Endothelial cell of umbilical vein (primary cell): ENCODE measurements at regions not wholly inside any gene's neighbourhood (a gene's known extent, or its start where the extent isn't known, plus 50 kb on each side); places are given as distances from the start of the nearest gene placed in this dataset.

Experiments
- BruUV-seq: library from RNA; stranded (reverse); fragments of 400-500 nt; replicated peaks from 2 replicates; lab custom pipeline; 2021; lab: Mats Ljungman, UMichigan
- CTCF ChIA-PET: fragments of 300-600, 350-600 bp; sonication (Branson Sonifier 250); formaldehyde crosslinking; loops from one replicate; lab custom pipeline; 2021; ENCODE audit warnings: antibody characterized with exemption, inconsistent platforms; lab: Charles Lee
- POLR2A ChIA-PET: fragments of 300-600, 350-600 bp; sonication (Branson Sonifier 250); formaldehyde crosslinking; loops from one replicate; lab custom pipeline; 2021; ENCODE audit warnings: antibody characterized with exemption, inconsistent platforms; lab: Charles Lee
- DNase-seq: peaks from one replicate; pipeline ENCODE4 v3.0.0-alpha.2; 2011; ENCODE audit warnings: low read depth, low spot score
- FAIRE-seq: peaks from 2 replicates; lab custom pipeline; 2011; peaks lifted over from hg19 to GRCh38; lab: Jason Lieb, UNC
- H2AFZ ChIP-seq: 2 replicates; pipeline ENCODE4 v1.6.0; 2012; ENCODE audit warnings: low read depth, low read length, control low read depth, inconsistent platforms
- H3K27ac ChIP-seq: 2 replicates; pipeline ENCODE4 v1.5.1; 2011; ENCODE audit warnings: low read depth, mild to moderate bottlenecking, control low read depth, low read length, moderate library complexity; ENCODE audit not compliant: insufficient read depth
- H3K27me3 ChIP-seq, 2 experiments: 2 replicates each; pipeline versions ENCODE4 v1.6.0 to v1.6.1; 2011; ENCODE audit warnings: low read length in 2 of 2, mixed read lengths in 1 of 2; ENCODE audit not compliant: control insufficient read depth in 2 of 2, insufficient read depth in 2 of 2
- H3K36me3 ChIP-seq, 2 experiments: 2 replicates in 1 of 2; 3 replicates in 1 of 2; pipeline ENCODE4 v1.5.1; 2011; ENCODE audit warnings: low read length in 2 of 2, mild to moderate bottlenecking in 1 of 2, moderate library complexity in 1 of 2; ENCODE audit not compliant: control insufficient read depth in 2 of 2, insufficient read depth in 2 of 2; ENCODE audit errors: extremely low read depth in 1 of 2
- H3K4me1 ChIP-seq: 3 replicates; pipeline ENCODE4 v1.5.1; 2011; ENCODE audit warnings: mild to moderate bottlenecking, low read length; ENCODE audit not compliant: control insufficient read depth, insufficient read depth; ENCODE audit errors: extremely low read depth
- H3K4me2 ChIP-seq: 2 replicates; pipeline ENCODE4 v1.6.1; 2011; ENCODE audit warnings: low read length, control low read depth, mixed read lengths; ENCODE audit not compliant: insufficient read depth
- H3K4me3 ChIP-seq, 3 experiments: fragments of 200-600 bp in 1 of 3; sonication (generic), shearing (Covaris generic) in 1 of 3; replicated peaks in 1 of 3; 2 replicates each; pipeline ENCODE4 v1.5.1; 2011 to 2016; ENCODE audit warnings: control low read depth in 3 of 3, low read length in 3 of 3, mild to moderate bottlenecking in 2 of 3, inconsistent platforms in 1 of 3, low read depth in 1 of 3, moderate library complexity in 1 of 3; ENCODE audit not compliant: insufficient read depth in 1 of 3
- H3K79me2 ChIP-seq: 2 replicates; pipeline ENCODE4 v1.6.0; 2012; ENCODE audit warnings: low read length, inconsistent platforms; ENCODE audit not compliant: control insufficient read depth, insufficient read depth
- H3K9ac ChIP-seq: replicated peaks from 2 replicates; pipeline ENCODE3; 2011; ENCODE audit warnings: low read length, control low read depth; ENCODE audit not compliant: insufficient read depth; ENCODE audit errors: extremely low read depth
- H3K9me1 ChIP-seq: replicated peaks from 3 replicates; pipeline ENCODE4 v1.6.0; 2011; ENCODE audit warnings: mild to moderate bottlenecking, low read length; ENCODE audit not compliant: control insufficient read depth, insufficient read depth; ENCODE audit errors: extremely low read depth
- H3K9me3 ChIP-seq: replicated peaks from 2 replicates; pipeline ENCODE4 v1.5.1; 2012; ENCODE audit warnings: low read length, inconsistent platforms; ENCODE audit not compliant: control insufficient read depth, insufficient read depth
- H4K20me1 ChIP-seq: replicated peaks from 2 replicates; pipeline ENCODE3; 2011; ENCODE audit warnings: mild to moderate bottlenecking, low read length; ENCODE audit not compliant: control insufficient read depth, insufficient read depth; ENCODE audit errors: extremely low read depth
- EZH2 ChIP-seq: IDR thresholded peaks from 2 replicates; pipeline ENCODE4 v1.6.1; 2012; ENCODE audit warnings: borderline replicate concordance, low read depth, mild to moderate bottlenecking, moderate library complexity, low read length, inconsistent platforms; ENCODE audit not compliant: severe bottlenecking
- FOS ChIP-seq: IDR thresholded peaks from 2 replicates; pipeline ENCODE4 v1.6.1; 2011; ENCODE audit warnings: mild to moderate bottlenecking, low read length, moderate library complexity, borderline replicate concordance; ENCODE audit not compliant: insufficient read depth
- GATA2 ChIP-seq: IDR thresholded peaks from 2 replicates; pipeline ENCODE4 v1.7.0; 2011; ENCODE audit warnings: low read depth, mild to moderate bottlenecking, moderate library complexity, mixed read lengths, low read length; ENCODE audit not compliant: insufficient read length, insufficient read depth
- JUN ChIP-seq: IDR thresholded peaks from 2 replicates; pipeline ENCODE4 v1.6.1; 2011; ENCODE audit warnings: borderline replicate concordance, low read depth; ENCODE audit not compliant: insufficient read length, insufficient read depth
- MYC ChIP-seq: IDR thresholded peaks from one replicate; pipeline ENCODE4 v1.6.1; 2011; ENCODE audit warnings: mild to moderate bottlenecking, low read depth, low read length
- POLR2A ChIP-seq: IDR thresholded peaks from 2 replicates; pipeline ENCODE4 v1.6.1; 2012; ENCODE audit warnings: low read depth, mild to moderate bottlenecking, control low read depth, low read length
- POLR2AphosphoS5 ChIP-seq: IDR thresholded peaks from 2 replicates; pipeline ENCODE4 v1.6.1; 2012; ENCODE audit warnings: low read depth, mild to moderate bottlenecking, control low read depth, low read length, moderate library complexity; ENCODE audit not compliant: insufficient read depth
- dilution Hi-C: fragments of 300-500 bp; cut with MboI; formaldehyde crosslinking; loops from one replicate; pipeline ENCODE4 v1.15.0; 2019; ENCODE audit warnings: low sequenced_read_pairs; ENCODE audit not compliant: extremely low pct_ligation_motif_present
- intact Hi-C: fragments of 100-400 bp; cut with micrococcal nuclease; formaldehyde crosslinking; loops from one replicate; pipeline ENCODE4 v1.10.0; 2022
- TF ChIP-seq, protein P1 (sequence below): IDR thresholded peaks from 2 replicates; pipeline ENCODE4 v1.6.1; 2011; ENCODE audit not compliant: insufficient read depth, insufficient read length
- TF ChIP-seq, protein P2 (sequence below), 2 donors: IDR thresholded peaks; 1 replicate in 1 of 2; 2 replicates in 1 of 2; pipeline ENCODE4 v1.5.1; 2011; ENCODE audit warnings: low read length in 2 of 2, mild to moderate bottlenecking in 2 of 2, moderate library complexity in 2 of 2, control low read depth in 1 of 2, inconsistent platforms in 1 of 2, low read depth in 1 of 2; ENCODE audit not compliant: insufficient read depth in 1 of 2; ENCODE audit errors: extremely low read depth in 1 of 2

DNA sequence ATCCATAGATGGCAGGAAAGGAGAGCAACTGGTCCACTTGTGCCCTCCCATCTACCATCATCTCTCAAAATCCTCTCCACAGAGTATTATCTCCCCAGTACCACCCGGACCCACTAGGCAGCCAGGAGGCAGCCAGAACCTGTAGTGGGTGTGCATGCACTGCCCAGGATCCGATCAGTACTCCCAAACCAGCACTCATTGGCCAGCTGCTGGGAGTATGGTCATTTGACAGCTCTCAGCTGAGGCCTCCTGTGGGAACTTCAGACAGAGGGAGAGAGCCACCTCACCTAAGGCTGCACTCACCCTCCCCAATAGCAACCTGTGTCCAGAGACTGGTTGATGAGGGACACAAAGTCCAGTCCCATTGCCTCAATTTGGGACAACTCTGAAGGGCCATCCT, 286.0 kb downstream of the TRIM36 start:
- TF ChIP-seq FOS (no peak), JUN (no peak), GATA2 (no peak), POLR2AphosphoS5 (no peak), POLR2A (no peak)
- TF ChIP-seq, protein P1, sequence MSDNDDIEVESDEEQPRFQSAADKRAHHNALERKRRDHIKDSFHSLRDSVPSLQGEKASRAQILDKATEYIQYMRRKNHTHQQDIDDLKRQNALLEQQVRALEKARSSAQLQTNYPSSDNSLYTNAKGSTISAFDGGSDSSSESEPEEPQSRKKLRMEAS: no peak
- TF ChIP-seq, protein P2, sequence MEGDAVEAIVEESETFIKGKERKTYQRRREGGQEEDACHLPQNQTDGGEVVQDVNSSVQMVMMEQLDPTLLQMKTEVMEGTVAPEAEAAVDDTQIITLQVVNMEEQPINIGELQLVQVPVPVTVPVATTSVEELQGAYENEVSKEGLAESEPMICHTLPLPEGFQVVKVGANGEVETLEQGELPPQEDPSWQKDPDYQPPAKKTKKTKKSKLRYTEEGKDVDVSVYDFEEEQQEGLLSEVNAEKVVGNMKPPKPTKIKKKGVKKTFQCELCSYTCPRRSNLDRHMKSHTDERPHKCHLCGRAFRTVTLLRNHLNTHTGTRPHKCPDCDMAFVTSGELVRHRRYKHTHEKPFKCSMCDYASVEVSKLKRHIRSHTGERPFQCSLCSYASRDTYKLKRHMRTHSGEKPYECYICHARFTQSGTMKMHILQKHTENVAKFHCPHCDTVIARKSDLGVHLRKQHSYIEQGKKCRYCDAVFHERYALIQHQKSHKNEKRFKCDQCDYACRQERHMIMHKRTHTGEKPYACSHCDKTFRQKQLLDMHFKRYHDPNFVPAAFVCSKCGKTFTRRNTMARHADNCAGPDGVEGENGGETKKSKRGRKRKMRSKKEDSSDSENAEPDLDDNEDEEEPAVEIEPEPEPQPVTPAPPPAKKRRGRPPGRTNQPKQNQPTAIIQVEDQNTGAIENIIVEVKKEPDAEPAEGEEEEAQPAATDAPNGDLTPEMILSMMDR (IDR thresholded peaks at IDR 0.05; ENCODE audit: extremely low read depth in 1 of 2, insufficient read depth in 1 of 2, low read depth in 1 of 2, low read length in 2 of 2): no peak
- H3K4me3 ChIP-seq: no peak overlapping the region
- intact Hi-C loops (no loop called here), dilution Hi-C loops (no loop called here)
- H3K36me3 ChIP-seq: no peaks in the 10 kb centered on the region
- FAIRE-seq (no peak), DNase-seq (no peak)
- no peaks in the 10 kb centered on the region for H3K79me2 ChIP-seq
- H4K20me1 ChIP-seq: no peaks in the 10 kb centered on the region
- ChIA-PET POLR2A (no interaction called here), CTCF (no interaction called here)
- H3K9ac ChIP-seq: no peak overlapping the region
- no peaks in the 10 kb centered on the region for H3K27me3 ChIP-seq
- H3K9me3 ChIP-seq: no peaks in the 10 kb centered on the region
- H3K4me1 ChIP-seq: no peaks in the 10 kb centered on the region
- BruUV-seq: no TSS peak
- no peak overlapping the region for H3K4me2 ChIP-seq
- no peaks in the 10 kb centered on the region for H3K9me1 ChIP-seq
- H2AFZ ChIP-seq: no peak overlapping the region
- H3K27ac ChIP-seq: no peak overlapping the region

DNA sequence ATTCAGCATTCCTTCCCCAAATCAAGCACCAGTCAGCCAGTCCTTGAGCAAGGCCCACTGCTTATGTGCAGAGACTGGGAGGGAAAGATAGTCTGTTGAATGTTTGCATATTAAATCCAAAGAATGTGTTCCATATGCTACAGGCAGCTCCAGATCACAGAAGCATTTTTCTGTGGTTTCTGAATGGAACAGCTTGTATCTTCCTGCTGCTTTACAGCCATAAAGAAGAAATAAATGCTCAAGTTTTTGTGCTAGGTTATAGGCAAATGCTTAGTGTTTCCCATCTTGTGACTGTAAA, 310.3 kb downstream of the TRIM36 start:
- ChIA-PET CTCF (no interaction called here), POLR2A (no interaction called here)
- no peaks in the 10 kb centered on the region for H3K36me3 ChIP-seq
- no peaks in the 10 kb centered on the region for H3K27me3 ChIP-seq
- H3K79me2 ChIP-seq: no peaks in the 10 kb centered on the region
- DNase-seq: no peak
- TF ChIP-seq EZH2: no peak
- TF ChIP-seq, protein P2 (IDR thresholded peaks at IDR 0.05; ENCODE audit: extremely low read depth in 1 of 2, insufficient read depth in 1 of 2, low read depth in 1 of 2, low read length in 2 of 2): no peak
- TF ChIP-seq MYC: no peak
- no peak for TF ChIP-seq POLR2A
- no peak for TF ChIP-seq GATA2
- TF ChIP-seq POLR2AphosphoS5: no peak
- no peak for TF ChIP-seq JUN
- no peak for TF ChIP-seq FOS
- TF ChIP-seq, protein P1: no peak
- H3K27ac ChIP-seq: no peak overlapping the region
- H3K4me2 ChIP-seq: no peak overlapping the region
- intact Hi-C loops (no loop called here), dilution Hi-C loops (no loop called here)
- FAIRE-seq: no peak
- no peak overlapping the region for H3K4me3 ChIP-seq
- no peaks in the 10 kb centered on the region for H4K20me1 ChIP-seq
- no peaks in the 10 kb centered on the region for H3K4me1 ChIP-seq
- H3K9me3 ChIP-seq: peaks cover 5% of the 10 kb centered on the region
- no peak overlapping the region for H2AFZ ChIP-seq
- no peaks in the 10 kb centered on the region for H3K9me1 ChIP-seq
- H3K9ac ChIP-seq: no peak overlapping the region
- no TSS peak for BruUV-seq
